GM19351 (cell line): ENCODE measurements at regions not wholly inside any gene's neighbourhood (a gene's known extent, or its start where the extent isn't known, plus 50 kb on each side); places are given as distances from the start of the nearest gene placed in this dataset.
A peak's percentile ranks its signal among the peaks of the same experiment; 100 is the strongest.

Experiments
- ATAC-seq: cut with Tn5 transposase; IDR thresholded peaks from one replicate; pipeline ENCODE4 v1.9.1; 2021; ENCODE audit warnings: mild to moderate bottlenecking, moderate library complexity; ENCODE audit not compliant: unreplicated experiment

DNA sequence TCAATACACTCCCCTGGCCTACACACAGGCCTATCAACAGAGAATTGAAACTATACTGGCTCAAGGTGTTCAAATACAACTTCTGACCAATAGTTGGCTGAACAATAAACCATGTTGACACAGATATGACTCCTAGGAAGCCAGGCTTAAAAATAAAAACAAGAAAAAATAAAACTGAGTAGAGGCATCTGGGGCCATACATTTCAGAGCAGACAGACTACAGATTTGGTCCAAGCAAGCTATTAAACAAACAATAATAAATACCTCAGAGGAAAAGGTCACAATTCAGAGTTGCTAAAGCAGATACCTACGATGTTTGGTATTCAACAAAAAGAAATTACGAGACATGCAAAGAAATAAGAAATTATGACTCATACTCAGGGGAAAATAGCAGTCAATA, 132.8 kb upstream of the ACVR2A start:
- no peak for ATAC-seq

DNA sequence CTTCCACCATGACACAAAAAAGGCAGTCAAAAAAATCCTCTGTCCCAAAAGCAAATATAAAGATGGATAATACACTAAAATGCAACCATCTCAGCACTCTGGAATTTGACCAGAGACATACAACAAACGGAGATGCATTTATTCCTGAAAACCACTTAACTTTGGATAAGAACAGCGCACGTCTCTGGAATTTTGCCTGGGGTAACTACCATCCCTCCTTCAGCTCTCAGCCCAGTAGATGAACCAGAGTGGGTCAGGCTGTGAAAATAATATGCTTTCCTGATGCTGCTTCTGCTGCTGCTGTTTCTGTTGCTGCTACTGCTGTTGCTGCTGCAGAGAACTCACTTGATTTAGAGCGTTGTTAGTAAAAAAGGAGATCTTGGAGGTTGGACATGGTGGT, 133.8 kb upstream of the ACVR2A start:
- ATAC-seq = no peak

DNA sequence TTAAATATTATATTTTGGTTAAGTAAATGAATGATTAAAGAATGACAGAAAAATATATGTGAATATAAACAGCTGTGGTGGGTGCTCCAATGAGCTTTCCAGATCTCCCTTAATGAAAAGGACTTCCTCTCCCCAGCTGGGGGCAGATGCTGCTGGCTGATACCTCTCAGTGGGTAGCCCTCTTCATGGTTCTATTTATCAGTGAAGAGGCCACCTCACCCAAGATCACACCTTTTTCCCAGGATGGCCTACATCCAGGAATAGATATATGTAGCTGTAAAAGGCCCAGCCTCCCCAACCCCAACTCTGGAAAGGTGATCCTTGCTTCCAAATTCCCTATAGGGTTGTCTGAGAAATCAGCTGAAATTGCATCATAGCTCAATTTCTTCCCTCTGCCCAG, 135.2 kb upstream of the ACVR2A start:
- no peak for ATAC-seq

DNA sequence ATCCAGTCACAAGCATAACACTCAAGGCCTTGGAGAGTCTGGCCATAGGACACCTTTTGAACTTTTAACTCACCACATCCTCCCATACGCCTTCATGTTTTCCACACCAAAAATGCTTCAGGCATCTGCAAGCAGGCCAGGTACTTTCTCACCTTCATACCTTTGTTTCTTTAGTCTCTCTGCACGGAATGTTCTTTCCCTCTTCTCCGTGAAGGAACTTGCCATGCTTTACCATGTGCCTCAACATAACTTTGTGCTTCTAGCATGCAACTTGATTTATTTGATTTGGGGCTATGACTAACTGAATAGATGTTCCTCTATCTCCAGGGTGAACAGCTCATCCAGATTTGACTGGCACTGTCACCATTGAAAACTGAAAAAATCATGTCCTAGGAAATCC, 141.7 kb upstream of the ACVR2A start:
- no peak for ATAC-seq

DNA sequence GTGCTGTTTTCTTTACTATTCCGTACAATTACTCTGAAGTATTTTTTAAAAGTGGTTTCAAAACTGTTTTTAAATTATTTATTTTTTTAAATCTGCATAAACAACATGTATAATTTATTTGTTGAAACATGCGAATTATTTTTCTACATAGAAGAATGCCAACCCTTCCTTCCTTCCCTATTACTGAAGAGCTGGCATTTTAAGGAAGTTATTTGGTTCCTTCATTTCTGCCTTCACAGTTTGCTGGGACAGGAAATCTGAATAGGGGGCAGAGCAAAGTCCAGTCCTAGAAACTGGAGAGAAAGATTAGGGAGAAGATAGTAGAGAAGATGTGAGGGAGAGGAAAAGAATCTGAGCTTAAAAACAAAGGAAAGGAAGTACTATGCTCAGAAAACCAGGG, 146.7 kb upstream of the ACVR2A start:
- ATAC-seq = no peak

DNA sequence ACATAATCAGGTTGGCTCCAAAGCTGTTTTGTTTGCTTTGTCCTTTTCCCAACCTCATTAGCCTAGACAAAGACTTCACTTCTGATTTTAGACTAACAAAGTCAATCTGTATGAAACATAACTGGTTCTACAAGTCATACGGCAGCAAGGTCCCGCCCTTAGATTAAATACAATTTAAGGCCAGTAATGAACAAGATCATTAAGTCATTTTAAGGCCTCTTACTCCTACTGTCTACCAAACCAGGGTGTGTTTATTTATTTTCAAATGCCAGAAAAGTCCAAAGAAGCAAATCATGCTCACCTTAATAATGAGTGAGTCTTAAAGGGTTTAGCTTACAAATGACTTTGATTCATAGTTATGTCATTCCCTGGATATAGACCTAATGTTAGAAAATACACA, 148.4 kb upstream of the ACVR2A start:
- no peak for ATAC-seq

DNA sequence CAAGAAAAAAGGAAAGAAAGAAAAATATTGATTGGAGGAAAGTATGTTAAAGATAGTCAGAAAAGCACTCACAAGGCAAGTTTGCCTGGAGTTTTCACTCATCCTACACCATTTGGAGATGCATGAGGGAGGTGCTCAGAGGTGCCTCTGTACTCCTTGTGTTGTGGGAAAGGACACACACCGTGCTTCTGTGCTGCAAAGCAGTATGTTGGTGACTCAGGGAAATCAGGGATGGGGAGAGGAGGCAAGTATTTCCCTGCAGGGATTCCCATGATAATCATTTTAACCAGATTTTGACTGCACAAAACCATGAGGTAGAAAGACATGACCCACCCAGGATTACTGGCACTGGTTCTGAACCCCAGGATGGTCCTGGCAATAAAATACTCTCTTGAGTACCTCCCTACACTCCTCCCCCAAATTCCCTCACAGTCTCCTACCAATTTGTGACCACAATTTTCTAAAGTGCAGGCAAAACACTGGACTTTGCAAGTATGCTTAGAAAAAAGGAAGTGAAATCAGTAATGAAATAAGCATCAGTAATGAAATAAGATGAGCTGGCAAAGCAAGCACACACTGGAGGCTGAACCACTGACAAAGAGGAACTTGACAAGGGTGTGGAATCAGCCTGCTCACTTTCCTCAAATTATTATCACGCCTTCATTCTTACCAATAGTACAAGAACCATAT, 155.5 kb upstream of the ACVR2A start:
- ATAC-seq = peak; percentile 99

DNA sequence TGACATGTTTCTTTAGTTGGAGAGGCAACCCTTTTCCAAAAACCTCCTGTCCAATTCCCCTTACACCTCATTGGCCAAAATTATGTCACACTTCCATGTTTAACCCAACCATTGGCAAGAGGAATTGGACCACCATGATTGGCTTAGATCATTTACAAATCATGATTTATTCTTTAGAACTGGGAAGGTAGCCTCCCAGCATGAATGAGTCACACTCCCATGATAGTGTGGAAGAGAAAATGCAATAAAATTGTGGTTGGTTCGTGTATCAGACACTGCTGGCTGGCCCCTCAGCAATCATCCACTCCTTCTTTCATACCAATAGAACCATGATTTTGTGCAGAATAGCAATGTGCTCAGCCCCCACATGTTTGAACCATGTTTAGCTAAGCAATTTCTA, 156.6 kb upstream of the ACVR2A start:
- no peak for ATAC-seq

DNA sequence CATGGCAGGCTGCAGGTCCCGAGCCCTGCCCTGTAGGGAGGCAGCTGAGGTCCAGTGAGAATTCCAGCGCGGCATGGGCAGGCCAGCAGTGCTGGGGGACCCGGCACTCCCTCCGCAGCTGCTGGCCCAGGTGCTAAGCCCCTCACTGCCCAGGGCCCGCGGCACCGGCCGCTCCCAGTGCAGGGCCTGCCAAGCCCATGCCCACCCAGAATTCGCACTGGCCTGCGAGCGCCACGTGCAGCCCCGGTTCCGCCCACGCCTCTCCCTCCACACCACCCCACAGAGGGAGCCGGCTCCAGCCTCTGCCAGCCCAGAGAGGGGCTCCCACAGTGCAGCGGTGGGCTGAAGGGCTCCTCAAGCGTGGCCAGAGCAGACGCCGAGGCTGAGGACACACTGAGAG, 158.5 kb upstream of the ACVR2A start:
- no peak for ATAC-seq

DNA sequence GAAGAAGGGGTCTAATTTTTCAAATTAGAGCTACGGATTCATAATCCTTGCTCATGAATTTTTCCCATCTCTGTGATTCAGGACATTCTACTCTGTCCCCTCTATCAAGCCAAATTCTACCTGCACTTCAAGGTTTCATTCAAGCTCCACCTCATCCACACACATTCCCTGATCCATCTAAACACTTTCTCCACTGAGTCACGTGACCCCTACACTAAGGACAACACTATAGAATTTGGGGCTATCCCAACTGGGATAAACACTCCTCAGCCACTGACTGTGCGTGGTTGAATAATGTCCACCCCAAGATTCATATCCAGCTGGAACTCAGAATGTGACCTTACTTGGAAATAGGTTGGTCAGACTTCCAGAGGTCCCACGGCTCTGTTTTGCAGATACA, 159.9 kb upstream of the ACVR2A start:
- no peak for ATAC-seq

DNA sequence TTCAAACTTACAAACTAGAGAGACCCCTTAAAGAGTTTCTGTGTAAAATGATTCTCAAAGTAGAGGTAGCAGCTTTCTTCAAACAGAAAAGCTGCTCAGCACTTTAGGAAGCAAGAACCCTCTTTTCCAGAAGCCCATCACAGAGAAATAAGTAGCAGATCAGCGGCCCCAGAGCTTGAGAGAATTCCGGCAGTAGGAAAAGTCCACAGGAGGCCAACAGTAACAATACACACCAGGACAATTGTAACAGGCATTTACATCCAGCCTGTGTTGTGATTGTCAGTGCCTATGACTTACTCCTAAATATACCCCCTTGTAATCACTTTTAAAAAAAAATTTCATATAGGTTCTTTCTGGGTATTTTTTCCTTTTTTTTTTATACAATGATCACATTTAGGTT, 161.4 kb upstream of the ACVR2A start:
- no peak for ATAC-seq

DNA sequence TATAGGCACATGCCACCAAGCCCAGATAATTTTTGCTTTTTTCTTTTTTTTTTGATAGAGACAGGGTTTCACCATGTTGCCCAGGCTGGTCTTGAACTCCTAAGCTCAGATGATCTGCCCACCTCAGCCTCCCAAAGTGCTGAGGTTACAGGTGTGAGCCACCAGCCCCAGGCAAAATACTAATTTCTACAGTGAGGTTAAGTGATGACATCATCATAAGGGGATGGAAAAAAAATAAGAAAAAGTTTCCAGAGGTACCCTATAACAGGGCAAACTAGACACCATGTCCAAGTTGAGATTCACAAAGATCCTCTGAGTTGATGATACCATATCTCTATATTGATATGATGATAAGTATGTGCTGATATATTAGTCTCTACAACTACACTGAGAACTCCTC, 163.7 kb upstream of the ACVR2A start:
- ATAC-seq = no peak

DNA sequence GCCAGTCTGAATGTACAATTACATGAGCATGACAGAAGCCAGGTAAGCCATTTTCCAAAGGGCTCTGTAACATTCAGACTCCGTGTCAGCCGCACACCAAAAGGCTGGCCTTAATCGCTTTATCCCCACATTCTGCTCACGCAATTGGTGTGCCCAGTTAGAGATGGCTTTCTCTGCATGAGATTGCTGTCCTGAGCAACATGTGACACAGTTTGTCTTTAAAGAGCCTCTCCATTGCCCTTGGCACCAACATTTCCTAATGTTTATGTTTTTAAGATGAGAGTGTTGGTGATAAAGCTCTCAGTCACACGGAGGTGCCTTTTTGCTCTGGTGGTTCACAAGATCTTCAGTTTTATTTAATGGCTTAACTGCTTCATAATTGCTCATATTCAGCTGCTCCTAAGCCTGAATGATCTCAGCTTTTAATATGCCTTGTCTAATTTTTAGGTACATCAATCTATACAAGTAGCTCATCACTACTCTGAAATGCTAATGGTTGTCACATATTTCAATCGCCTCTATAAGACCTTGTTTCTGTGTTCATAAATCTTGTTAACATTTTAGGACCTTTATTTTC, 164.8 kb upstream of the ACVR2A start:
- no peak for ATAC-seq

DNA sequence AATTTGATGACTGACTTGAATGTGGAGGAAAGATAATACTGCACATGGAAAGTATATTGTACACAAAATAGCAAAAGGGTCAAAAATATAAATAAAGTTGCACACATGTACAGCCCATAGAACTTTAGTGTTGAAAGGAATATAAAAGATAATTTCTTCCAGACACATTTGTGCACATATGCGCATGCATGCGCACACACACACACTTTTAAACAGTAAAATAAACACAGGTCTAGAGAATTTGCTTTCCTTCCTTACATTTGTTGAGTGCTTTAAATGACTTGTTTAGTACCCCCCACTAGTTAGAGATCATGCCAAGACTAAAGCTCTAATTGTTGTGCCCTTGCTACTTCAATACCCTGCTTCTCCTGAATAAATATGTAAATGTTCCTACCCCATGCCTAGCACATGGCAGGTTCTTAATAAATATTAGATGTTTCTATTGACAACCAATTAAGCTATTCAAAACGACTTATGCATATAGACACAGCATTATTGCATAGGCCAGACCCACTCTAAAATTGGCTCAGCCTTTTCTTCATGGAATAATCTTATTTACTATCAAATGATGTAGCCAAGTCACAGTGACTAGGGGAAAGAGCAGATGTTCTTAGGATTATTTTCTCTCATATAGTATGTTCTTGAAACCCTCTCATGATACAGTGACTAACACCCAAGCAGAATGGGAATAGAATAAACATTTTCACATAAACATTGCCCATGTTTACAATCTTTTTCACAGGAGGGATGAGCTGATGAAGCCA, 165.5 kb upstream of the ACVR2A start:
- no peak for ATAC-seq

DNA sequence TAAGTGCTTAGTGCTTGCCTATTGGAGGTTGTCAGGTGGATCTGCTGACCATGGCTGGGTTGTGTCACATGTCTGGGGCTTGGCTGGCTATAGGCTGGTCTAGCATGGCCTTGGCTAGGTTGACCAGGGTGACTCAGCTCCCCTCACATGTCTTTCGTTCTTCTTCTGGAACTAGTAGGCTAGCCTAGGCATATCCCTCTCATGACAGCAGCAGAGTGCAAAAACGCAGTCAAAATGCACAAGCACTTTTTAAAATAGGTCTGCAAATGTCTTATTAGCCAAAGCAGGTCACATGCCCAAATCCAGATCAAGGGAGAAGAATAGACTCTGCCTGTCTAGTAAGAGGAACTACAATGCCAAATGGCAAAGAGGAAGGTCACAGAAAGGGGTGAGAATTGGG, 179.7 kb upstream of the ACVR2A start:
- ATAC-seq = no peak

DNA sequence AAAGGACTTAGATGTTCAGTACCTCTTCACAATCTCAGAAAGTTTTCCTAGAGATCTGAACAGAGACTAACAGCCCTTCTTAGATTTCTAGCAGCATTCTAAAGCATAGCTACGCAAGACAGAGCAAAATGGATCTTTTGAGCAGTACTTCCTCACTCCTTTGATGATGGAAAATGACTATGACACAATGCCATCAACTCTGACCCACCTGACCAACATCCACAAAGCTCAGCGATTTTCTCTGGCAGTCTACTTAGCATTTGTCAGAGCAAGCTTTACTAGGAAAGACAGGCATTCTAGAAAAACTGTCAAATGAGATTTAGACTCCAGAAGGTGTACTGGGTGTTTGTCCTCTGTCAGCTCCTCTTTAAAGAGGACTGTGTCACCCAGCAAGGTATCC, 180.9 kb upstream of the ACVR2A start:
- peak; percentile 39 for ATAC-seq

DNA sequence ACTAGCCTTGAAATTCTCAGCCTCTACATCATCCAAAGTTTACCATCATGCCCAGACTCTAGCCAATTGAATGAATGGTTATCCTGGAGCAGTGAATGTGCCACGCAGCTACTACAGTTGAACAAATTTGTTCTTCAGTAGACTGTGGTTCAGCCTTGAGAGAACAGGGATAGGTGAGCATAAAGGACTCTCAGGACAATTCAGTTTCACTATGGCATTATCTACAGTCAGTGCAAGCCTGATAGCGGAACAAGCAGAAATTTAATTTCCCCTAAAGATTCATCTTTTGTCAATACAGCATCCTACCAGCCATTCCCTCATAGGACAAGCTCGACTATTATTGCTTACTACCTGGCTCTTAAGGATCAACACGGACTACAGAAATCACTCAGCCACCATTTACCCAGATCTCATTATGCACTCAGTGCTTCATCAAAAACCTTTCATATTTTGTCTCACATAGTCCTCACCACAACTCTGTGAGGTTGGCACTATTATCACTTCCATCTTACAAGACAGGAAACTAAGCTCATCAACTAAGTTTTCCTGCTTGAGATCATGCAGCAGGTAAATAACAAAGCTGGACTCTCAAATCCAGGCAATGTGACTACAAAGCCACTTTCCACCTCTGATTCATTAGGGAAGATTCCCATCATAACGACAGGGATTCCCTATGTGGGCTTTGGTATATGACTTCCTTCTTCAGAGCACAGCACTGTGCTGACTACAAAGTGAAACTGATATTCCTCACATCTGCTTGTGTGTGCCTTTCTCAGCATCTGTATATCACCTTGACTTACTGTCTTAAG, 181.5 kb upstream of the ACVR2A start:
- ATAC-seq = peak; percentile 89

DNA sequence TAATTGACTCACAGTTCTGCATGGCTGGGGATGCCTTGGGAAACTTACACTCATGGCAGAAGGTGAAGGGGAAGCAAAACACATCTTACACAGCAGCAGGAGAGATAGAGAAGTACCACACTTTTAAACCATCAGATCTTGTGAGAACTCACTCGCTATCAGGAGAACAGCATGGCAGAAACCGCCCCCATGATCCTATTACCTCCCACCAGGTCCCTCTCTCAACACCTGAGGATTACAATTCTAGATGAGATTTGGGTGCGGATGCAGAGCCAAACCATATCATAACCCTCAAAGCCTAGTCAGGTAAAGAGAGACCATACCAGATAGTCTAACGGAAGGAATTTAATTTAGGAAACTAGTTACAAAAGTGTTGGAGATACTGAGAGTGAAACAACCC, 182.6 kb upstream of the ACVR2A start:
- no peak for ATAC-seq

DNA sequence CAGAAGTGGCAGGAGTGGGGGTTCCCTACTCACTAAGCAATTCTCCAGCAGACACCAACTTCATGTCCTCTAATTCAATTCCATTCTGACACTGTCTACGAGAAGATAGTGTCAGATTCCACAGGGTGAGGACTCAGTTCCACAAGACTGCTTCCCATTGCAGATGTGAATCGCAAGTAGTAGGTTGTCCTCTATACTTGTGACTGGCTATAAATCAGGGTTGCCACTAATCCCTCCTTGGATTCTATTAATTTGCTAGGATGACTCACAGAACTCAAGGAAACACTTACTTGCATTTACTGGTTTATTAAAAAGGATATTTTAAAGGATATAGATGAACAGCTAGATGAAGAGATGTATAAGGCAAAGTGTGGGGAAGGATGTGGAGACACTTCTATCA, 184.1 kb upstream of the ACVR2A start:
- no peak for ATAC-seq

DNA sequence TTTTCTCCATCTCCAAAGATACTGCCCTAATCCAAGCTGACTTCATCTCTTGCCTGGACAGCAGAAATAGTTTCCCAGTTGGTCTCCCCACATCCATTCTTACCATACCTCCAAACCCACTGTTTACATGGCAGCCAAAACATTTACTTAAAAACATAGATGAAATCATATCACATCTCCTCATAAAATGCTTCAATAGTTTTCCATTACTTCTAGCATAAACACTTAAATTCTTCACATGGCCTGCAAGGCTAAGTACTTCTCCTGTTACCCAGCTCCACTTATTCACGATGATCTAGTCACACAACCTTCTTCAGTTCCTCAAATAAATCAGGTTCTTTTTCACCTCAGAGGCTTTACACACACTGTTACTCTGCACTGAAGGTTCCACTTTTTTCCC, 185.8 kb upstream of the ACVR2A start:
- ATAC-seq = no peak
